ENCODE measurements at regions not wholly inside any gene's neighbourhood (a gene's known extent, or its start where the extent isn't known, plus 50 kb on each side); places are given as distances from the start of the nearest gene placed in this dataset.

DNA sequence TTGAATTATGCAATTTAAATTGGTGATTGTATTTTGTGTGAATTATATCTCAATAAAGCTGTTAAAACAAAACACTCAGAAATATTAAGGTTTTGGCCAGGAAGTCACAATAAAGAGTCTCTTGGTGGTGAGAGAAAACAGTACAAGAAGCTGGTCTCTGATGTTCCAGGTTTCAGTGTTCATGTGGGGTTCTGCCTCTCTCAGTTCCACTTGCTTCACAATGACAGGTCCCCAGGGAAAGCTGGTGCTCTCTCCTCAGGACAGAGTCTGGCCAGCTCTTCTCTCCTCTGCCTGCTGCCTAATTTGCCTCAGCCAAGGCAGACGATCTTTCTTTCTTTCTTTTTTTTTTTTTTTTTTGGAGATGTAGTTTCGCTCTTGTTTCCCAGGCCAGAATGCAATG is 342.9 kb upstream of the PLXNA2 start:
- no peak for DNase-seq (ENCODE audit: low read depth)
- in situ Hi-C loops (cut with HindIII; ENCODE audit: low pct_unique_long_range_greater_than_20kb, low sequenced_read_pairs) = no loop called here

- in situ Hi-C loops (cut with HindIII; ENCODE audit: low pct_unique_long_range_greater_than_20kb, low sequenced_read_pairs) = no loop called here
- no peak for DNase-seq (ENCODE audit: low read depth)
These were observed 349.3 kb upstream of the PLXNA2 start for GRCh38 chr1:208593306-208594006.

GRCh38 chr1:208595236-208595635 is 351.1 kb upstream of the PLXNA2 start:
- in situ Hi-C loops (cut with HindIII; ENCODE audit: low pct_unique_long_range_greater_than_20kb, low sequenced_read_pairs) = no loop called here
- DNase-seq (ENCODE audit: low read depth) = no peak

GRCh38 chr1:208595745-208596144 is 351.6 kb upstream of the PLXNA2 start:
- DNase-seq (ENCODE audit: low read depth) = no peak
- in situ Hi-C loops (cut with HindIII; ENCODE audit: low pct_unique_long_range_greater_than_20kb, low sequenced_read_pairs) = no loop called here

DNA sequence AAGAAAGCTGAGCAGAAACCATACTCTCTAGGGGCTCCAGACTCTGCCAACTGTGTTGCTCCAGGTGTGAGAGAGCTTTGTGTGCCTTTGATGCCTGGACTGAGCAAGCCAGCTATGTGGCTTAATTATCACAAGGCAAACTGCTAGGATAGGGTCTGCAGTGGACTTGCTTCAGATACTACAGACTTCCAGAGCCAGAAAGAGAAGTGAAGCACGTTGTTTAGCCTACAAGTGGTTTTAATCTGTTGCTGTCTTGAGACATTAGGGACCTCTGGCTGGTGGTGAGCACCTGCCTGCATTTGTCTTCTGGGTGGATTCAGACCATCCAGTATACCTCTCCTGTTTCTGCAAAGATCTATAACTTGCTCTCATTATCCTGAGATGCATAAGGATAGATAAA is 353.4 kb upstream of the PLXNA2 start:
- in situ Hi-C loops (cut with HindIII; ENCODE audit: low pct_unique_long_range_greater_than_20kb, low sequenced_read_pairs) = no loop called here

GRCh38 chr1:208598021-208598420 is 353.8 kb upstream of the PLXNA2 start:
- no peak for DNase-seq (ENCODE audit: low read depth)
- in situ Hi-C loops (cut with HindIII; ENCODE audit: low pct_unique_long_range_greater_than_20kb, low sequenced_read_pairs) = no loop called here

More for the DNA sequence above, 353.4 kb upstream of the PLXNA2 start:
- no peak for DNase-seq (ENCODE audit: low read depth)

DNA sequence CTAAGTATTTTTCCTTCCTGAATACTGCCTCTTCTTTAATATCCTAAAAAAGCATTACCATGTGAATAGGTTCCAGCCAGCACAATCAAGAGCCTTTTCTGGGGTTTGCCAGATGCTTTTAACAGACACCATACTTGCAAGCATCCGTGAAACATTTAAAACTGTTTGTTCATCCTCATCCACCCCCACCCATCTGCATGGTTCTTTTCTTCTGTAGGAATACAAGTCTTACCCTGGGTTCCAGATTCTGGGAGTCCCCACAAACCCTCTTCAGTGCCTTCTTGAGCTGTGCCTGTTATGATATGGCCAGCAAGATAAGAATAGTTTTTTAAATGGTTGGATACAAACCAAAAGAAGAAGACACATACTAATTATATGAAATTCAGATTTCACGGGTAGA is 354.9 kb upstream of the PLXNA2 start:
- no peak for DNase-seq (ENCODE audit: low read depth)
- in situ Hi-C loops (cut with HindIII; ENCODE audit: low pct_unique_long_range_greater_than_20kb, low sequenced_read_pairs) = no loop called here

DNA sequence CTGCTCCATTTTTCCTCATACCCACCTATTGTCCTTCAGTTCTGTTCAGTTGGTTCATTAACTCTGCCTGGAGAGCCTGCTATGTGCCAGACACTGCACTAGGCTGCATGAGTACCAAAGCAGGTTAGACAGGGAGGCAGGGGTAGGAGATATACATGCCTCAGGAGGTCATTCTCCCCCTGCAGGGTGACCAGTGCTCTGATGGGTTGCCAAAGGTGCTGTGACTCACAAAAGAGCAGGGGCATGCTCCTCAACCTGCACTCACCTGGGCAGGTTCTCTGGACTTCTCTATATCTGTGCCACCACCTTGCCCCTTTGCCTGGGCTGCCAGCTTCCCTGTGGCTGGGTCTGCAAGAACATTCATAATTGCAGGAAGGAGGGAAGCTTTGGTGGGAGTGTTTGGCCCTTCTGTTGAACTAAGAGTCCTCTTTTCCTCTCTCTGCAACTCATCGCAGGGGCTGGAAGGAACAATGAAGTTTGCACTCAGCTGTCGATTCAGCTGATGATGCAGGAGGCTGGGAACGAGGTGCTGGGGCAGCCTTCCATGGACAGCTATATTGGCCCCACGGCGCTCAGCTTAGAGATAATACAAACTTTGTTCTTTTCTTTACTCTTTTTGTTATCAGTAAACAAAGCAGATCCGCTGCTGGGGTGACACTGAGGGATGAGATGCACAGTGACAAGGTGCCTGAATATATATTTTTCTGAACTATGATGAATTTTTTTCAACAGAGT is 356.4 kb upstream of the PLXNA2 start:
- in situ Hi-C loops (cut with HindIII; ENCODE audit: low pct_unique_long_range_greater_than_20kb, low sequenced_read_pairs) = no loop called here
- DNase-seq (ENCODE audit: low read depth) = no peak

DNA sequence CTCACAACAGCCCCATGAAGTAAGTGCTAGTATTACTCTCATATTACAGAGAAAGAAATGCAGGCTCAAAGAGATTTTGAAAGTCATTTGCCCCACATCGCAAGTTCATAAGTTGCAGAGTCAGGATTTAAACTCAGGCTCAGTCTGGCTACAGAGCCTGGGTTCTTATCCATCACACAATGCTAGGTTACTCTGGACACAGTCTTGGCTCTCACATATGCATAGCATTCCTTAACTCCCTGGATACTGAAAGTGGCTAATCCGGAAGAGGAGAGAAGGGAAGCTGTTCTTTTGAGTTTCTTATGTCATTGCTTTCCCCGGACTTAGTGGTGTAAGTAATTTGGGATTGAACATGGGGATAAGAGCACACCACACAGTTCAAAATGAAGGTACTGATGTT is 357.4 kb upstream of the PLXNA2 start:
- in situ Hi-C loops (cut with HindIII; ENCODE audit: low pct_unique_long_range_greater_than_20kb, low sequenced_read_pairs) = no loop called here
- DNase-seq (ENCODE audit: low read depth) = no peak

- in situ Hi-C loops (cut with HindIII; ENCODE audit: low pct_unique_long_range_greater_than_20kb, low sequenced_read_pairs) = no loop called here
- no peak for DNase-seq (ENCODE audit: low read depth)
These were observed 359.5 kb upstream of the PLXNA2 start for GRCh38 chr1:208603721-208604120.

- peak; percentile 3 for DNase-seq (ENCODE audit: low read depth)
- in situ Hi-C loops (cut with HindIII; ENCODE audit: low pct_unique_long_range_greater_than_20kb, low sequenced_read_pairs) = no loop called here
These were observed 360.1 kb upstream of the PLXNA2 start for GRCh38 chr1:208604295-208604694.

DNA sequence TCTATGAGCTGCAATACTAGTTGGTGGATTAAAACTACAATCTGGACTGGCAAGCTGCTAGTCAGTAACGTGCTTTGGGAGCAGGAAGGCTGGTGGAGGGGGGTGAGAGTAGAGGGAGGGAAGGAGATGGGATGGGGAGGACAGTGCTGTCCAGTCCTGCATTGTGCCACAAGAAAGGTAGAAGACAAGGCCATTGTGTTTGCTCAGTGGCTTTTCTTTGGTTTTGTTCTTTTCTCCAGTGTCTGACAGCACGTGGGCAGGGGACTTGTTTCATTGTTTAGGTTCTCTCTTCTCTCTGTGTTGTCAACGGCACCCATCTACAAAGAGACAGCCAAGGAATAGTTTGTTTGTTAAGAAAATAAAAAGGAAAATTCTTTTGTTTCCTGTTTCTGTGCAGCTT is 362.8 kb upstream of the PLXNA2 start:
- DNase-seq (ENCODE audit: low read depth) = no peak
- in situ Hi-C loops (cut with HindIII; ENCODE audit: low pct_unique_long_range_greater_than_20kb, low sequenced_read_pairs) = no loop called here

GRCh38 chr1:208607616-208608015 is 363.4 kb upstream of the PLXNA2 start:
- DNase-seq (ENCODE audit: low read depth) = no peak
- in situ Hi-C loops (cut with HindIII; ENCODE audit: low pct_unique_long_range_greater_than_20kb, low sequenced_read_pairs) = no loop called here

- in situ Hi-C loops (cut with HindIII; ENCODE audit: low pct_unique_long_range_greater_than_20kb, low sequenced_read_pairs) = no loop called here
- DNase-seq (ENCODE audit: low read depth) = no peak
These were observed 370.4 kb upstream of the PLXNA2 start for GRCh38 chr1:208614610-208615009.

DNA sequence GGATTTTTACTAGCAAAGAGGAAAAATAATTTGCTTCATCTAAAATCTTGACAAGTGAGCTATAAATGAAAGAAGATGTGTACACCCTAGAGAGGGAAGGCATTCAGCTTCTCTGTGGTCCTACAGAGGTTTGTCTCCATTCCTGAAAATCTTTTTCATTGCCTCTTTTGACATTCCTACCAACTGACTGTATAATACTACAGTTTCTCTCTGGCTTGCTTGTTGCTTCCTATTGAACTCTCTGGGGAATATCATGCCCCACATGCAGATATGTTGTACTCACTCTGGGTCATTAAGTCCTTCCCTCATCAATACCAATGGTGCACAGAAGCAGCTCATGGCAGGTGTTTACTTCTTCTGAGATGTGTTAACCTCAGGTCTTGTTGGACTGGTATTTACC is 371.2 kb upstream of the PLXNA2 start:
- no peak for DNase-seq (ENCODE audit: low read depth)
- in situ Hi-C loops (cut with HindIII; ENCODE audit: low pct_unique_long_range_greater_than_20kb, low sequenced_read_pairs) = no loop called here

- in situ Hi-C loops (cut with HindIII; ENCODE audit: low pct_unique_long_range_greater_than_20kb, low sequenced_read_pairs) = no loop called here
These were observed 372.6 kb upstream of the PLXNA2 start for GRCh38 chr1:208616776-208617175.

GRCh38 chr1:208628022-208628914 is 384.1 kb upstream of the PLXNA2 start:
- in situ Hi-C loops (cut with HindIII; ENCODE audit: low pct_unique_long_range_greater_than_20kb, low sequenced_read_pairs) = no loop called here
- DNase-seq (ENCODE audit: low read depth) = no peak

More at GRCh38 chr1:208616776-208617175, 372.6 kb upstream of the PLXNA2 start:
- no peak for DNase-seq (ENCODE audit: low read depth)

DNA sequence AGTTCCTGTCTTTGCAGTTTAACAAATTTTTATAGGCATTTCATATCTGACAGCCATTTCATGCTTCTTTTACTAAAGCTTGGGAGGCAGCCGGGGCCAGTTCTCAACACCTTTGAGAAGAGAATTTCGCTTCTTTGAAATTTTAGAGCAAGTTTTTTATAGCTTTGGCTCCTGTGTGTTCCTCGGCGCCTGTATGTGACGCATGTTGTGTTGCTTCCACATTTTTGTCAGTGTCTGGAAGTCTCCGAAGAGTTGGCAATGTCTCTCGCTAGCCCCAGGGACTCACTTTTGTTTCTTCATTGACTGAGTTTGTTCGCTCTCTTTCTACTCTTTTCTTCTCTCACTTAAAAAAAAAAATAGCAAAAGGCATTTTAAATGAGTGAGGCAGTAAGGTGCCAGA is 386.9 kb upstream of the PLXNA2 start:
- in situ Hi-C loops (cut with HindIII; ENCODE audit: low pct_unique_long_range_greater_than_20kb, low sequenced_read_pairs) = no loop called here

GRCh38 chr1:208631506-208631905 is 387.3 kb upstream of the PLXNA2 start:
- in situ Hi-C loops (cut with HindIII; ENCODE audit: low pct_unique_long_range_greater_than_20kb, low sequenced_read_pairs) = no loop called here
- no peak for DNase-seq (ENCODE audit: low read depth)

More for the DNA sequence above, 386.9 kb upstream of the PLXNA2 start:
- no peak for DNase-seq (ENCODE audit: low read depth)
